Keratinocyte (primary cell): ENCODE measurements at regions not wholly inside any gene's neighbourhood (a gene's known extent, or its start where the extent isn't known, plus 50 kb on each side); places are given as distances from the start of the nearest gene placed in this dataset.

Source experiments
- DNase-seq: peaks from one replicate; pipeline ENCODE4 v3.0.0-alpha.2; 2011; ENCODE audit warnings: low read depth, missing footprints, low spot score
- FAIRE-seq: peaks from 2 replicates; lab custom pipeline; 2011; peaks lifted over from hg19 to GRCh38; lab: Jason Lieb, UNC
- H2AFZ ChIP-seq: 2 replicates; pipeline ENCODE4 v1.6.0; 2012; ENCODE audit warnings: low read length, control low read depth, inconsistent platforms; ENCODE audit not compliant: control insufficient read depth
- H3K27ac ChIP-seq: 2 replicates; pipeline ENCODE4 v1.5.1; 2011; ENCODE audit warnings: low read length; ENCODE audit not compliant: control insufficient read depth, insufficient read depth
- H3K27me3 ChIP-seq: 3 replicates; pipeline ENCODE4 v1.6.0; 2011; ENCODE audit warnings: low read length; ENCODE audit not compliant: control insufficient read depth, insufficient read depth; ENCODE audit errors: extremely low read depth
- H3K36me3 ChIP-seq, 2 experiments: 2 replicates in 1 of 2; 3 replicates in 1 of 2; pipeline ENCODE4 v1.5.1; 2011; ENCODE audit warnings: low read length in 2 of 2, mild to moderate bottlenecking in 1 of 2; ENCODE audit not compliant: control insufficient read depth in 2 of 2, insufficient read depth in 2 of 2; ENCODE audit errors: extremely low read depth in 1 of 2
- H3K4me1 ChIP-seq: 3 replicates; pipeline ENCODE4 v1.5.1; 2011; ENCODE audit warnings: low read length; ENCODE audit not compliant: control insufficient read depth, insufficient read depth; ENCODE audit errors: extremely low read depth
- H3K4me2 ChIP-seq: 3 replicates; pipeline ENCODE4 v1.6.0; 2011; ENCODE audit warnings: low read depth, low read length; ENCODE audit not compliant: control insufficient read depth, insufficient read depth; ENCODE audit errors: extremely low read depth
- H3K4me3 ChIP-seq, 3 experiments: fragments of 200-600 bp in 1 of 3; sonication (generic) in 1 of 3; 2 replicates in 2 of 3; 3 replicates in 1 of 3; pipeline ENCODE4 v1.5.1; 2011 to 2016; ENCODE audit warnings: low read length in 3 of 3, mild to moderate bottlenecking in 3 of 3, control low read depth in 2 of 3, inconsistent platforms in 1 of 3, low read depth in 1 of 3, mixed read lengths in 1 of 3, mixed run types in 1 of 3, moderate library complexity in 1 of 3; ENCODE audit not compliant: control insufficient read depth in 2 of 3, insufficient read depth in 2 of 3; ENCODE audit errors: extremely low read depth in 1 of 3
- H3K79me2 ChIP-seq: 2 replicates; pipeline ENCODE4 v1.6.0; 2012; ENCODE audit warnings: low read length; ENCODE audit not compliant: control insufficient read depth, insufficient read depth
- H3K9ac ChIP-seq: 3 replicates; pipeline ENCODE4 v1.6.0; 2011; ENCODE audit warnings: low read length; ENCODE audit not compliant: control insufficient read depth, insufficient read depth; ENCODE audit errors: extremely low read depth
- H3K9me1 ChIP-seq: 3 replicates; pipeline ENCODE4 v1.6.0; 2011; ENCODE audit warnings: low read length; ENCODE audit not compliant: control insufficient read depth, insufficient read depth; ENCODE audit errors: extremely low read depth
- H3K9me3 ChIP-seq: 2 replicates; pipeline ENCODE4 v1.5.1; 2012; ENCODE audit warnings: low read depth, low read length; ENCODE audit not compliant: control insufficient read depth
- H4K20me1 ChIP-seq: 3 replicates; pipeline ENCODE4 v1.6.0; 2011; ENCODE audit warnings: low read length; ENCODE audit not compliant: control insufficient read depth, insufficient read depth; ENCODE audit errors: extremely low read depth
- CTCF ChIP-seq, 3 experiments: IDR thresholded peaks in 1 of 3; conservative IDR thresholded peaks in 1 of 3; optimal IDR thresholded peaks in 1 of 3; 2 replicates in 2 of 3; 3 replicates in 1 of 3; pipeline versions ENCODE3 to v1.5.1; 2011; ENCODE audit warnings: low read length in 3 of 3, mild to moderate bottlenecking in 3 of 3, moderate library complexity in 2 of 3, control low read depth in 1 of 3, inconsistent platforms in 1 of 3; ENCODE audit not compliant: insufficient read depth in 2 of 3; ENCODE audit errors: extremely low read depth in 1 of 3
- EZH2 ChIP-seq: IDR thresholded peaks from one replicate; pipeline ENCODE4 v1.6.1; 2012; ENCODE audit warnings: inconsistent platforms, mild to moderate bottlenecking, low read length, moderate library complexity
- dilution Hi-C: fragments of 300-500 bp; cut with MboI; formaldehyde crosslinking; loops from one replicate; pipeline ENCODE4 v1.7.0; 2020; ENCODE audit warnings: low sequenced_read_pairs; ENCODE audit not compliant: extremely low pct_ligation_motif_present

GRCh38 chr11:86128914-86129313, 60.0 kb upstream of the PICALM start:
- no peak overlapping the region for H3K4me3 ChIP-seq
- no peaks in the 10 kb centered on the region for H3K4me1 ChIP-seq
- DNase-seq (no peak), FAIRE-seq (no peak)
- H3K9ac ChIP-seq = no peak overlapping the region
- no peaks in the 10 kb centered on the region for H3K36me3 ChIP-seq
- H3K79me2 ChIP-seq = no peaks in the 10 kb centered on the region
- no peak overlapping the region for H3K4me2 ChIP-seq
- no peaks in the 10 kb centered on the region for H3K27me3 ChIP-seq
- no peaks in the 10 kb centered on the region for H3K9me1 ChIP-seq
- no peak overlapping the region for H2AFZ ChIP-seq
- no peaks in the 10 kb centered on the region for H4K20me1 ChIP-seq
- no peak overlapping the region for H3K27ac ChIP-seq
- H3K9me3 ChIP-seq = no peaks in the 10 kb centered on the region
- dilution Hi-C loops = no loop called here
- TF ChIP-seq CTCF (optimal IDR thresholded peaks at IDR 0.05 in 1 of 3, IDR thresholded peaks at IDR 0.05 in 1 of 3, conservative IDR thresholded peaks at IDR 0.05 in 1 of 3; ENCODE audit: extremely low read depth in 1 of 3, insufficient read depth in 2 of 3, low read length in 3 of 3) (no peak), EZH2 (no peak)

- FAIRE-seq = no peak
Observed at GRCh38 chr11:86126862-86127261, 58.0 kb upstream of the PICALM start.

More at GRCh38 chr11:86126862-86127261, 58.0 kb upstream of the PICALM start:
- no peaks in the 10 kb centered on the region for H3K79me2 ChIP-seq
- no peaks in the 10 kb centered on the region for H4K20me1 ChIP-seq
- H3K27me3 ChIP-seq = no peaks in the 10 kb centered on the region
- H3K4me3 ChIP-seq = no peak overlapping the region
- H3K9me3 ChIP-seq = no peaks in the 10 kb centered on the region
- dilution Hi-C loops = no loop called here
- H3K9me1 ChIP-seq = no peaks in the 10 kb centered on the region
- H2AFZ ChIP-seq = no peak overlapping the region
- H3K27ac ChIP-seq = no peak overlapping the region
- no peaks in the 10 kb centered on the region for H3K36me3 ChIP-seq
- H3K4me2 ChIP-seq = no peak overlapping the region
- no peaks in the 10 kb centered on the region for H3K4me1 ChIP-seq
- TF ChIP-seq CTCF (optimal IDR thresholded peaks at IDR 0.05 in 1 of 3, IDR thresholded peaks at IDR 0.05 in 1 of 3, conservative IDR thresholded peaks at IDR 0.05 in 1 of 3; ENCODE audit: extremely low read depth in 1 of 3, insufficient read depth in 2 of 3, low read length in 3 of 3) (no peak), EZH2 (no peak)
- no peak overlapping the region for H3K9ac ChIP-seq
- DNase-seq = no peak
